ENCODE measurements at regions not wholly inside any gene's neighbourhood (a gene's known extent, or its start where the extent isn't known, plus 50 kb on each side); places are given as distances from the start of the nearest gene placed in this dataset.
A peak's percentile ranks its signal among the peaks of the same experiment; 100 is the strongest.

DNA sequence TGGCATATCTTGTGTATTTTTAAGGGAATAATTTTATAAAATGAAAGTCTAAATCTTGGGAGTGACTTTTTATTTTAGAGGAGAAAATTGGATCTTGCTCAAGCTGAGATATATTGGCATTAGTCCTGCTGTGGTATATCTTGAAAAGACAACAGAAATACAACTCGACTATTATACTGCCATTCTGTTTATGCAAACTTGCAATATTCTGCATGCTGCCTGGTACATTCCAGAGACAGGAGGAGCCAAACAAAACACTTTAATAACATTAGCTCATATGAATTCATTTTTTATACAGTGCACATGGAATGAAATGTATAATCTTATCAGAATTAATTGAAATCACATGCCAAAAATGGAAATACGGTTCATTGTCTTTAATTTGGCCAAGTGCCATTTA, 176.0 kb upstream of the NRIP1 start:
- H3K9ac ChIP-seq (ENCODE audit: insufficient read depth in 1 of 2, low read depth in 2 of 2, low read length in 2 of 2) = no peak overlapping the region
- DNase-seq (ENCODE audit: extremely low read depth in 1 of 4, low spot score in 3 of 4) (no peak), FAIRE-seq (no peak), ATAC-seq (no peak)
- TF ChIP-seq NFIC (IDR thresholded peaks at IDR 0.05) (peak; percentile 39; the same call in 1 of the 2 replicates), SUPT5H (IDR thresholded peaks at IDR 0.05) (no peak)
- no peaks in the 10 kb centered on the region for H3K9me3 ChIP-seq (replicated peaks; ENCODE audit: control insufficient read depth, insufficient read depth, low read depth, low read length)
- no TSS peak for BruUV-seq (replicated peaks)
- no peaks in the 10 kb centered on the region for H3K4me1 ChIP-seq (replicated peaks in 1 of 2; ENCODE audit: control insufficient read depth in 2 of 2, insufficient read depth in 2 of 2, low read length in 2 of 2)
- H3K36me3 ChIP-seq (ENCODE audit: control insufficient read depth, insufficient read depth, low read length) = no peaks in the 10 kb centered on the region
- no peaks in the 10 kb centered on the region for H4K20me1 ChIP-seq (replicated peaks; ENCODE audit: control insufficient read depth, insufficient read depth, low read length)
- ChIA-PET CTCF (ENCODE audit: low intra/inter-chr PET ratio) (no interaction called here), POLR2A (no interaction called here)
- no peaks in the 10 kb centered on the region for H3K9me1 ChIP-seq (ENCODE audit: control insufficient read depth, insufficient read depth, low read length)
- WGBS (ENCODE audit: insufficient coverage, low coverage, missing lambda C conversion rate) = 15% methylated on average over 2 of the region's 2 CpGs
- H3K4me3 ChIP-seq = no peak overlapping the region
- no peak overlapping the region for H3K27ac ChIP-seq (ENCODE audit: extremely low read depth, low read depth, low read length)
- no peak overlapping the region for H3K4me2 ChIP-seq (ENCODE audit: insufficient read depth, low read length)
- no peaks in the 10 kb centered on the region for H3K79me2 ChIP-seq (ENCODE audit: control insufficient read depth, insufficient read depth, low read length)
- in situ Hi-C loops (cut with MboI) = no loop called here
- H3K27me3 ChIP-seq (ENCODE audit: control insufficient read depth in 2 of 2, insufficient read depth in 2 of 2, low read length in 2 of 2) = no peaks in the 10 kb centered on the region
- intact Hi-C loops (cut with micrococcal nuclease) = no loop called here
- no peak overlapping the region for H2AFZ ChIP-seq (ENCODE audit: low read depth, low read length)

DNA sequence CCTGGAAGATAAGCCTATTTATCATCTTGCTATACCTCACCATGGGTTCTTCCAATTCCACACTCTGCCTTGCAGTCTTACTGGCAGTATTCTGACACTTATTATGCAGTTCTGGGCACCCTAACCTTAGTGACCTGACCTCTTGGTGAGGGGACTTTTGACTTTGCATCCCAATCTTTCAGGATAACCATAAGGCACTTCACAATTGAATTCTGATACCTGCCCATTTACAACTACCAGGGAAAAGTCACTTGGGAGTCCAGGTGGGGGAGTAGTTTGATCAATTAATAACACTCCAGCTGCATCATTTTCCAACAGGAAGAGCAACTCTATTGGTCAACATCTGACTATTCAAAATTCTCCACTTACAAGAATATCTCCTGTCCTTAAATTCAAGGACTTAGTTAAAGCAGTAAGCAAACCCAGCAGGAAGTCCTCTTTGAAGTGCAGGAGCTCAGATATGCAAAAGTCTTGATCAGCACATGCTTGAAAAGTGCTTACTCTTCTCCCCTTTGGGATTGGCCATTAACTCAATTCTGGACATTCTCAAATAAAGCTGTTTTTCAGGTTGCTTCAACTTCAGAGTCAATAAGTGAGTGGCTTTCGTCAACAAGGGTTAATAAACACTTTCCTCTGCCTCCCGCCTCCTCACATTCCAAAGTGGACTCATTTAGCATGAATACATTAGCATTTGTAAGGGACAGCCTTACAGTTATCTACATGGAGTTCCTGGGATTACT, 177.4 kb upstream of the NRIP1 start:
- H3K4me1 ChIP-seq (replicated peaks in 1 of 2; ENCODE audit: control insufficient read depth in 2 of 2, insufficient read depth in 2 of 2, low read length in 2 of 2) = no peaks in the 10 kb centered on the region
- H3K27ac ChIP-seq (ENCODE audit: extremely low read depth, low read depth, low read length) = no peak overlapping the region
- BruUV-seq (replicated peaks) = no TSS peak
- H3K9me3 ChIP-seq (replicated peaks; ENCODE audit: control insufficient read depth, insufficient read depth, low read depth, low read length) = no peaks in the 10 kb centered on the region
- ChIA-PET POLR2A (no interaction called here), CTCF (ENCODE audit: low intra/inter-chr PET ratio) (no interaction called here)
- H3K4me3 ChIP-seq = no peak overlapping the region
- H4K20me1 ChIP-seq (replicated peaks; ENCODE audit: control insufficient read depth, insufficient read depth, low read length) = no peaks in the 10 kb centered on the region
- ATAC-seq (no peak), DNase-seq (ENCODE audit: extremely low read depth in 1 of 4, low spot score in 3 of 4) (no peak), FAIRE-seq (no peak)
- TF ChIP-seq TCFL5 (CRISPR knock-in tag; conservative IDR thresholded peaks at IDR 0.05) (no peak), RAD21 (CRISPR knock-in tag; conservative IDR thresholded peaks at IDR 0.05 in 1 of 2, IDR thresholded peaks at IDR 0.05 in 1 of 2) (peak in 1 of 2 experiments; percentile 55; a peak in 3 of 4 replicates)
- TF ChIP-seq, protein P1, sequence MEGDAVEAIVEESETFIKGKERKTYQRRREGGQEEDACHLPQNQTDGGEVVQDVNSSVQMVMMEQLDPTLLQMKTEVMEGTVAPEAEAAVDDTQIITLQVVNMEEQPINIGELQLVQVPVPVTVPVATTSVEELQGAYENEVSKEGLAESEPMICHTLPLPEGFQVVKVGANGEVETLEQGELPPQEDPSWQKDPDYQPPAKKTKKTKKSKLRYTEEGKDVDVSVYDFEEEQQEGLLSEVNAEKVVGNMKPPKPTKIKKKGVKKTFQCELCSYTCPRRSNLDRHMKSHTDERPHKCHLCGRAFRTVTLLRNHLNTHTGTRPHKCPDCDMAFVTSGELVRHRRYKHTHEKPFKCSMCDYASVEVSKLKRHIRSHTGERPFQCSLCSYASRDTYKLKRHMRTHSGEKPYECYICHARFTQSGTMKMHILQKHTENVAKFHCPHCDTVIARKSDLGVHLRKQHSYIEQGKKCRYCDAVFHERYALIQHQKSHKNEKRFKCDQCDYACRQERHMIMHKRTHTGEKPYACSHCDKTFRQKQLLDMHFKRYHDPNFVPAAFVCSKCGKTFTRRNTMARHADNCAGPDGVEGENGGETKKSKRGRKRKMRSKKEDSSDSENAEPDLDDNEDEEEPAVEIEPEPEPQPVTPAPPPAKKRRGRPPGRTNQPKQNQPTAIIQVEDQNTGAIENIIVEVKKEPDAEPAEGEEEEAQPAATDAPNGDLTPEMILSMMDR (IDR thresholded peaks at IDR 0.05 in 2 of 3, conservative IDR thresholded peaks at IDR 0.05 in 1 of 3; ENCODE audit: insufficient read depth in 2 of 3, low read depth in 1 of 3, low read length in 3 of 3) = peak in 1 of 3 experiments; percentile 26; a peak in 2 of 6 replicates
- no peaks in the 10 kb centered on the region for H3K9me1 ChIP-seq (ENCODE audit: control insufficient read depth, insufficient read depth, low read length)
- H3K79me2 ChIP-seq (ENCODE audit: control insufficient read depth, insufficient read depth, low read length) = no peaks in the 10 kb centered on the region
- in situ Hi-C loops (cut with MboI) (no loop called here), intact Hi-C loops (cut with micrococcal nuclease) (loop anchor here (1.0 kb wide), 1 partner anchor 241 kb away; no protein-coding TSS in a partner anchor)
- H3K36me3 ChIP-seq (ENCODE audit: control insufficient read depth, insufficient read depth, low read length) = no peaks in the 10 kb centered on the region
- WGBS (ENCODE audit: insufficient coverage, low coverage, missing lambda C conversion rate) = 21% methylated on average over 2 of the region's 2 CpGs
- H3K27me3 ChIP-seq (ENCODE audit: control insufficient read depth in 2 of 2, insufficient read depth in 2 of 2, low read length in 2 of 2) = no peaks in the 10 kb centered on the region
- no peak overlapping the region for H3K4me2 ChIP-seq (ENCODE audit: insufficient read depth, low read length)
- H3K9ac ChIP-seq (ENCODE audit: insufficient read depth in 1 of 2, low read depth in 2 of 2, low read length in 2 of 2) = no peak overlapping the region
- 0 out of 2 replicates have a peak overlapping the region, but pooled peaks have one; percentile 1 for H2AFZ ChIP-seq (ENCODE audit: low read depth, low read length)
